DND-41 (cell line): ENCODE measurements at regions not wholly inside any gene's neighbourhood (a gene's known extent, or its start where the extent isn't known, plus 50 kb on each side); places are given as distances from the start of the nearest gene placed in this dataset.

Experiments used
- ATAC-seq: fragments of 200-7000 bp; cut with Tn5 transposase; 3 replicates; pipeline ENCODE4 v1.9.1; 2021; ENCODE audit warnings: low read depth; ENCODE audit not compliant: insufficient read depth
- DNase-seq: peaks from one replicate; pipeline ENCODE4 v3.0.0-alpha.2; 2020
- H2AFZ ChIP-seq: 2 replicates; pipeline ENCODE4 v1.6.0; 2012; ENCODE audit warnings: low read depth, low read length
- H3K27ac ChIP-seq: 2 replicates; pipeline ENCODE4 v1.5.1; 2012; ENCODE audit warnings: low read length, inconsistent platforms
- H3K27me3 ChIP-seq: fragments of 200-600 bp; sonication (generic); 2 replicates; pipeline ENCODE4 v1.6.0; 2012; ENCODE audit warnings: low read length, mild to moderate bottlenecking, inconsistent platforms; ENCODE audit not compliant: insufficient read depth, poor library complexity
- H3K36me3 ChIP-seq: 2 replicates; pipeline ENCODE4 v1.5.1; 2012; ENCODE audit warnings: low read length, inconsistent platforms; ENCODE audit not compliant: insufficient read depth
- H3K4me1 ChIP-seq: 2 replicates; pipeline ENCODE4 v1.5.1; 2012; ENCODE audit warnings: mild to moderate bottlenecking, low read length; ENCODE audit not compliant: insufficient read depth
- H3K4me2 ChIP-seq: 2 replicates; pipeline ENCODE4 v1.6.0; 2012; ENCODE audit warnings: mild to moderate bottlenecking, moderate library complexity, low read length, inconsistent platforms; ENCODE audit not compliant: insufficient read depth
- H3K4me3 ChIP-seq, 2 experiments: fragments of 200-600 bp in 1 of 2; shearing (Covaris generic) in 1 of 2; 2 replicates each; pipeline ENCODE4 v1.5.1; 2012 to 2016; ENCODE audit warnings: inconsistent platforms in 2 of 2, low read length in 2 of 2, mild to moderate bottlenecking in 2 of 2, low read depth in 1 of 2, moderate library complexity in 1 of 2
- H3K79me2 ChIP-seq: 2 replicates; pipeline ENCODE4 v1.6.0; 2012; ENCODE audit warnings: low read length, inconsistent platforms; ENCODE audit not compliant: insufficient read depth
- H3K9ac ChIP-seq: 2 replicates; pipeline ENCODE4 v1.6.0; 2012; ENCODE audit warnings: low read depth, mild to moderate bottlenecking, inconsistent platforms, low read length, moderate library complexity
- H3K9me3 ChIP-seq: 2 replicates; pipeline ENCODE4 v1.5.1; 2012; ENCODE audit warnings: low read length, moderate library complexity, mild to moderate bottlenecking, inconsistent platforms; ENCODE audit not compliant: insufficient read depth, severe bottlenecking
- H4K20me1 ChIP-seq: 2 replicates; pipeline ENCODE4 v1.6.0; 2012; ENCODE audit warnings: low read length; ENCODE audit not compliant: insufficient read depth
- EZH2 ChIP-seq: IDR thresholded peaks from 3 replicates; pipeline ENCODE4 v1.6.1; 2012; ENCODE audit warnings: borderline replicate concordance, low read depth, mild to moderate bottlenecking, moderate library complexity, low read length, inconsistent platforms; ENCODE audit not compliant: severe bottlenecking
- TF ChIP-seq, protein P1 (sequence below): IDR thresholded peaks from 2 replicates; pipeline ENCODE4 v1.5.1; 2012; ENCODE audit warnings: borderline replicate concordance, low read length, moderate library complexity, mild to moderate bottlenecking; ENCODE audit not compliant: poor library complexity, severe bottlenecking; ENCODE audit errors: extremely low read depth

DNA sequence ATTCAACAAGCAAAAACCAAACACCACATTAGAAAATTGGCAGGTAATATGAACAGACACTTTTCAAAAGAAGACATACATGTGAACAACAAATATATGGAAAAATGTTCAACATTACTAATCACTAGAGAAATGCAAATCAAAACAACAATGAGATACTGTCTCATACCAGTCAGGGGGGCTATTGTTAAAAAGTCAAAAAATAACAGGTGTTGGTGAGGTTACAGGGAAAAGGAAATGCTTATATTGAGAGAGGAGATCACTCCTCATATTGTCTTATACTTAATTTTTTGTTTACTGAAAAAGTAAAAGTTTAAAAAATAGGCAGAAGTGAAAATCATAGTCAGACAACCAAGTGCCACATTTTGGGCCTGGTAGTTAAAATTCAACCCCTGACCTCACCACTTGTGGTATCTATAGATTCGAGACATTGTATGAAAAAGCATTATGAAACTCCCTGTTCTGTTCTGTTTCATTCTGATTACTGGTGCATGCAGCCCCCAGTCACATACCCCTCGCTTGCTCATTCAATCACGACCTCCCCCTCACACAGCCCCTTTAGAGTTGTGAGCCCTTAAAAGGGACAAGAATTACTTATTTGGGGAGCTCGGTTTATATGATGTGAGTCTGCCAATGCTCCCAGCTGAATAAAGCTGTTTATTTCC is 153.7 kb upstream of the FGF16 start:
- no peak for ATAC-seq
- H3K9ac ChIP-seq = no peak overlapping the region
- DNase-seq = no peak
- H3K4me1 ChIP-seq = no peaks in the 10 kb centered on the region
- H3K9me3 ChIP-seq = no peaks in the 10 kb centered on the region
- no peaks in the 10 kb centered on the region for H4K20me1 ChIP-seq
- H3K79me2 ChIP-seq = no peaks in the 10 kb centered on the region
- H3K27ac ChIP-seq = no peak overlapping the region
- no peak overlapping the region for H3K4me3 ChIP-seq
- no peak overlapping the region for H3K4me2 ChIP-seq
- no peaks in the 10 kb centered on the region for H3K27me3 ChIP-seq
- no peaks in the 10 kb centered on the region for H3K36me3 ChIP-seq
- no peak for TF ChIP-seq EZH2
- TF ChIP-seq, protein P1, sequence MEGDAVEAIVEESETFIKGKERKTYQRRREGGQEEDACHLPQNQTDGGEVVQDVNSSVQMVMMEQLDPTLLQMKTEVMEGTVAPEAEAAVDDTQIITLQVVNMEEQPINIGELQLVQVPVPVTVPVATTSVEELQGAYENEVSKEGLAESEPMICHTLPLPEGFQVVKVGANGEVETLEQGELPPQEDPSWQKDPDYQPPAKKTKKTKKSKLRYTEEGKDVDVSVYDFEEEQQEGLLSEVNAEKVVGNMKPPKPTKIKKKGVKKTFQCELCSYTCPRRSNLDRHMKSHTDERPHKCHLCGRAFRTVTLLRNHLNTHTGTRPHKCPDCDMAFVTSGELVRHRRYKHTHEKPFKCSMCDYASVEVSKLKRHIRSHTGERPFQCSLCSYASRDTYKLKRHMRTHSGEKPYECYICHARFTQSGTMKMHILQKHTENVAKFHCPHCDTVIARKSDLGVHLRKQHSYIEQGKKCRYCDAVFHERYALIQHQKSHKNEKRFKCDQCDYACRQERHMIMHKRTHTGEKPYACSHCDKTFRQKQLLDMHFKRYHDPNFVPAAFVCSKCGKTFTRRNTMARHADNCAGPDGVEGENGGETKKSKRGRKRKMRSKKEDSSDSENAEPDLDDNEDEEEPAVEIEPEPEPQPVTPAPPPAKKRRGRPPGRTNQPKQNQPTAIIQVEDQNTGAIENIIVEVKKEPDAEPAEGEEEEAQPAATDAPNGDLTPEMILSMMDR = no peak
- no peak overlapping the region for H2AFZ ChIP-seq

DNA sequence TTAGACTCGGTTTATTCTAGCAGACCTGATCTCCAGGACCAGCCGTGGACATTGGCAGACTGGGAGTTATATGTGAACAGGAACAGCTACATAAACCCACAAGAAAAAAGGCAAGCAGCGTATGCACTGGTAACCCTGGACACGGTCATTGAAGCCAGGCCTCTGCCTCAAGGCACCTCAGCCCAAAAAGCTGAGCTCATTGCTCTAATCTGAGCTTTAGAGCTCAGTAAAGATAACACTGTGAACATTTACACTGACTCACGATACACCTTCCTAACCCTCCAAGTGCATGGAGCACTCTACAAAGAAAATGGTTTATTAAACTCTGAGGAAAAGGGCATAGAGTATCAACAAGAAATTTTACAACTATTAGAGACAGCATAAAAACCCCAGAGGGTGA is 148.9 kb upstream of the FGF16 start:
- TF ChIP-seq, protein P1 = no peak
- TF ChIP-seq EZH2 = no peak
- no peak overlapping the region for H3K4me2 ChIP-seq

DNA sequence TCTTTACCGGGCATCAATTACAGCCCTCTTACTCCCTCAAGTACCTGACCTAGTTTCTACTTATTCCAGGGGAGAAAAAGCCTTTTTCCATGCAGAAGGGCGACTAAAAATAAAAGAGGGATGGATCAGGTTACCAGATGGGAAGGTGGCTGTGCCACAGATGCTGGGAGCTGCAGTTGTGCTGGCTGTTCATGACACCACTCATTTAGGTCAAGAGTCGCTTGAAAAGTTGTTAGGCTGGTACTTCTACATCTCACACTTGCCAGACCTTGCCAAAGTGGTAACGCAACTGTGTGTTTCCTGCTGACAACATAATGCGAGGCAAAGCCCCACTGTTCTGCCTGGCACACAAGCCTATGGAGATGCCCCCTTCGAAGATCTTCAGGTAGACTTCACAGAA is 148.4 kb upstream of the FGF16 start:
- DNase-seq (no peak), ATAC-seq (no peak)
- no peak for TF ChIP-seq EZH2
- TF ChIP-seq, protein P1 = no peak
- no peaks in the 10 kb centered on the region for H3K9me3 ChIP-seq
- no peaks in the 10 kb centered on the region for H3K4me1 ChIP-seq
- H3K4me3 ChIP-seq = no peak overlapping the region
- no peak overlapping the region for H2AFZ ChIP-seq
- no peaks in the 10 kb centered on the region for H3K36me3 ChIP-seq
- no peak overlapping the region for H3K27ac ChIP-seq
- H3K4me2 ChIP-seq = no peak overlapping the region
- no peaks in the 10 kb centered on the region for H4K20me1 ChIP-seq
- no peaks in the 10 kb centered on the region for H3K79me2 ChIP-seq
- no peaks in the 10 kb centered on the region for H3K27me3 ChIP-seq
- H3K9ac ChIP-seq = no peak overlapping the region

More for the DNA sequence above, 148.9 kb upstream of the FGF16 start:
- Histone ChIP-seq H3K9me3 (no peaks in the 10 kb centered on the region), H3K9ac (no peak overlapping the region), H3K79me2 (no peaks in the 10 kb centered on the region), H3K4me3 (no peak overlapping the region), H3K4me1 (no peaks in the 10 kb centered on the region), H3K36me3 (no peaks in the 10 kb centered on the region), H3K27me3 (no peaks in the 10 kb centered on the region), H2AFZ (no peak overlapping the region), H4K20me1 (no peaks in the 10 kb centered on the region), H3K27ac (no peak overlapping the region)
- ATAC-seq = no peak
- no peak for DNase-seq

DNA sequence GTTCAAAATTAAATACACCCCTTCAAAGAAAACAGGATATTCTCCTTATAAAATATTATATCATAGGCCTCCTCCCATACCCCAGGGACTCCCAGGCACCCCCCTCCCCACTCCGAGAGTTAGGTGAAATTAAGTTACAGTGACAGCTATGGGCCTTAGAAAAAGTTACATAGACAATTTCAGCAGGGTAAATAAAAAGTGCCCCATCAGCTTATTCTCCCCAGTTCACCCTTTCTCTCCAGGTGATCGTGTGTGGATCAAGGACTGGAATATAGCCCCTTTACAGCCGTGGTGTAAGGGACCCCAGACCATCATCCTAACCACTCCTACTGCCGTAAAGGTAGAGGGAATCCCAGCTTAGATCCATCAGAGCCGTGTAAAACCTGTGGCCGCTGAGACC is 147.6 kb upstream of the FGF16 start:
- no peak overlapping the region for H3K27ac ChIP-seq
- H3K9ac ChIP-seq = no peak overlapping the region
- H3K36me3 ChIP-seq = no peaks in the 10 kb centered on the region
- no peak overlapping the region for H2AFZ ChIP-seq
- no peaks in the 10 kb centered on the region for H3K4me1 ChIP-seq
- TF ChIP-seq, protein P1 = no peak
- no peak for TF ChIP-seq EZH2
- DNase-seq (no peak), ATAC-seq (no peak)
- no peak overlapping the region for H3K4me2 ChIP-seq
- no peaks in the 10 kb centered on the region for H4K20me1 ChIP-seq
- H3K9me3 ChIP-seq = no peaks in the 10 kb centered on the region
- no peak overlapping the region for H3K4me3 ChIP-seq
- H3K27me3 ChIP-seq = no peaks in the 10 kb centered on the region
- H3K79me2 ChIP-seq = no peaks in the 10 kb centered on the region
